RWPE1 (cell line): ENCODE measurements at regions not wholly inside any gene's neighbourhood (a gene's known extent, or its start where the extent isn't known, plus 50 kb on each side); places are given as distances from the start of the nearest gene placed in this dataset.

Experiments
- CTCF ChIA-PET: fragments of 350-600 bp; sonication (Branson Sonifier 250); formaldehyde crosslinking; extraction: SDS; loops from one replicate; lab custom pipeline; 2021; lab: Yijun Ruan, JAX
- POLR2A ChIA-PET: fragments of 400-600 bp; formaldehyde crosslinking; extraction: SDS; loops from one replicate; lab custom pipeline; 2020; ENCODE audit warnings: antibody characterized with exemption; ENCODE audit not compliant: low non-redundant PET; lab: Yijun Ruan, JAX
- DNase-seq: peaks from one replicate; pipeline ENCODE4 v3.0.0; 2012; ENCODE audit warnings: low spot score
- H3K27ac ChIP-seq: fragments of 450-650 bp; 2 replicates; pipeline ENCODE4 v1.5.1; 2017
- CTCF ChIP-seq: fragments of 450-650 bp; conservative IDR thresholded peaks from 2 replicates; pipeline ENCODE4 v1.5.1; 2017; ENCODE audit warnings: low read depth, mild to moderate bottlenecking

- POLR2A ChIA-PET, result no interaction called here
- no peak overlapping the region for H3K27ac ChIP-seq
- DNase-seq, result no peak
- TF ChIP-seq CTCF, result no peak
- CTCF ChIA-PET, result interaction anchor here (0.6 to 1.2 kb wide), 8 partner anchors 10 to 711 kb away, joined by 3 to 6 read pairs (median 3); no protein-coding TSS in a partner anchor
These were observed 164.0 kb upstream of the CIBAR2 start for GRCh38 chr16:85276258-85276657.

GRCh38 chr16:85276721-85277120 lies 164.4 kb upstream of the CIBAR2 start:
- ChIA-PET POLR2A (no interaction called here), CTCF (interaction anchor here (0.7 to 0.9 kb wide), 3 partner anchors 21 to 711 kb away, joined by 3 read pairs; no protein-coding TSS in a partner anchor)
- TF ChIP-seq CTCF, result no peak
- DNase-seq, result no peak
- H3K27ac ChIP-seq, result no peak overlapping the region

GRCh38 chr16:85278839-85279238 lies 166.6 kb upstream of the CIBAR2 start:
- ChIA-PET POLR2A (no interaction called here), CTCF (interaction anchor here (0.6 kb wide), 2 partner anchors 470 to 1231 kb away, joined by 4 to 5 read pairs; no protein-coding TSS in a partner anchor)
- no peak for DNase-seq
- TF ChIP-seq CTCF, result no peak
- no peak overlapping the region for H3K27ac ChIP-seq

GRCh38 chr16:85279402-85279801 lies 167.1 kb upstream of the CIBAR2 start:
- DNase-seq, result no peak
- TF ChIP-seq CTCF, result no peak
- H3K27ac ChIP-seq, result no peak overlapping the region
- POLR2A ChIA-PET, result no interaction called here
- CTCF ChIA-PET, result interaction anchor here (0.6 to 0.7 kb wide), 2 partner anchors 228 to 470 kb away, joined by 3 to 5 read pairs; no protein-coding TSS in a partner anchor

- CTCF ChIA-PET, result interaction anchor here (0.6 to 0.7 kb wide), 2 partner anchors 167 to 229 kb away, joined by 3 read pairs; partner anchors contain the start of gene CIBAR2
- no peak for DNase-seq
- H3K27ac ChIP-seq, result no peak overlapping the region
- no peak for TF ChIP-seq CTCF
- POLR2A ChIA-PET, result no interaction called here
These were observed 167.7 kb upstream of the CIBAR2 start for GRCh38 chr16:85279825-85280545.

- H3K27ac ChIP-seq, result no peak overlapping the region
- ChIA-PET POLR2A (no interaction called here), CTCF (interaction anchor here (0.7 to 1.0 kb wide), 2 partner anchors 16 to 167 kb away, joined by 3 to 5 read pairs; no protein-coding TSS in a partner anchor)
- no peak for DNase-seq
- no peak for TF ChIP-seq CTCF
These were observed 168.9 kb upstream of the CIBAR2 start for GRCh38 chr16:85281181-85281580.
